NB4 (cell line): ENCODE measurements at regions not wholly inside any gene's neighbourhood (a gene's known extent, or its start where the extent isn't known, plus 50 kb on each side); places are given as distances from the start of the nearest gene placed in this dataset.

Experiments used
- CTCF ChIP-seq: IDR thresholded peaks from one replicate; pipeline ENCODE4 v1.5.1; 2012; ENCODE audit warnings: low read depth, low read length
- MAX ChIP-seq: IDR thresholded peaks from 2 replicates; pipeline ENCODE4 v1.6.1; 2011; ENCODE audit warnings: low read depth, low read length
- MYC ChIP-seq: IDR thresholded peaks from 2 replicates; pipeline ENCODE4 v1.6.1; 2011; ENCODE audit warnings: low read depth, low read length
- POLR2A ChIP-seq: IDR thresholded peaks from 2 replicates; pipeline ENCODE4 v1.6.1; 2011; ENCODE audit warnings: mild to moderate bottlenecking; ENCODE audit not compliant: insufficient read length; ENCODE audit errors: extremely low read depth

- TF ChIP-seq CTCF (no peak), POLR2A (no peak), MYC (no peak), MAX (no peak)
These were observed 158.1 kb downstream of the FHIP1A start for GRCh38 chr4:151567056-151567455.
